Panc1 (cell line): ENCODE measurements at regions not wholly inside any gene's neighbourhood (a gene's known extent, or its start where the extent isn't known, plus 50 kb on each side); places are given as distances from the start of the nearest gene placed in this dataset.

Experiments
- ATAC-seq: fragments of 200-7000 bp; cut with Tn5 transposase; 2 replicates; pipeline ENCODE4 v1.9.1; 2020; ENCODE audit warnings: mild to moderate bottlenecking, moderate library complexity
- BruUV-seq: library from RNA; stranded (reverse); fragments of 400-500 nt; replicated peaks from 2 replicates; lab custom pipeline; 2021; lab: Mats Ljungman, UMichigan
- CTCF ChIA-PET: fragments of 300-600 bp; sonication (Branson Sonifier 250); formaldehyde crosslinking; loops from one replicate; lab custom pipeline; 2022; ENCODE audit warnings: antibody characterized with exemption; lab: Charles Lee
- POLR2A ChIA-PET: fragments of 300-600 bp; sonication (Branson Sonifier 250); formaldehyde crosslinking; loops from one replicate; lab custom pipeline; 2022; ENCODE audit warnings: antibody characterized with exemption; lab: Charles Lee
- DNase-seq: peaks from one replicate; pipeline ENCODE4 v3.0.0-alpha.2; 2010; ENCODE audit warnings: low read depth, low spot score
- H3K27ac ChIP-seq: 2 replicates; pipeline ENCODE4 v1.5.1; 2011; ENCODE audit warnings: mild to moderate bottlenecking, low read length, inconsistent platforms
- H3K27me3 ChIP-seq: fragments of 200-500 bp; sonication (Bioruptor generic); 2 replicates; pipeline ENCODE4 v1.6.0; 2014; ENCODE audit warnings: low read length, inconsistent platforms; ENCODE audit not compliant: control insufficient read depth, insufficient read depth
- H3K36me3 ChIP-seq: fragments of 200-500 bp; sonication (Bioruptor generic); 2 replicates; pipeline ENCODE4 v1.5.1; 2014; ENCODE audit warnings: inconsistent platforms, mild to moderate bottlenecking, low read length, moderate library complexity; ENCODE audit not compliant: control insufficient read depth, insufficient read depth
- H3K4me1 ChIP-seq: 2 replicates; pipeline ENCODE4 v1.5.1; 2011; ENCODE audit warnings: inconsistent platforms, mild to moderate bottlenecking, low read length, moderate library complexity; ENCODE audit not compliant: control insufficient read depth, insufficient read depth
- H3K4me3 ChIP-seq, 2 experiments: 2 replicates each; pipeline ENCODE4 v1.5.1; 2011 to 2012; ENCODE audit warnings: low read depth in 2 of 2, low read length in 2 of 2, mild to moderate bottlenecking in 2 of 2, inconsistent platforms in 1 of 2, moderate library complexity in 1 of 2
- H3K9me3 ChIP-seq: fragments of 200-500 bp; sonication (Bioruptor generic); 2 replicates; pipeline ENCODE4 v1.5.1; 2014; ENCODE audit warnings: low read depth, mild to moderate bottlenecking, inconsistent platforms, low read length, moderate library complexity; ENCODE audit not compliant: control insufficient read depth, insufficient read depth
- CTCF ChIP-seq: fragments of 450-650 bp; IDR thresholded peaks from 2 replicates; pipeline ENCODE4 v1.5.1; 2017; ENCODE audit warnings: mild to moderate bottlenecking
- POLR2AphosphoS5 ChIP-seq: IDR thresholded peaks from 2 replicates; pipeline ENCODE4 v1.6.1; 2012; ENCODE audit warnings: mild to moderate bottlenecking, low read depth, low read length, moderate library complexity
- REST ChIP-seq, 2 experiments: IDR thresholded peaks; 2 replicates each; pipeline ENCODE4 v1.6.1; 2011 to 2012; ENCODE audit warnings: low read depth in 2 of 2, control low read depth in 1 of 2, low read length in 1 of 2, mild to moderate bottlenecking in 1 of 2, moderate library complexity in 1 of 2; ENCODE audit not compliant: insufficient read depth in 1 of 2
- SIN3A ChIP-seq: IDR thresholded peaks from 2 replicates; pipeline ENCODE4 v1.6.1; 2012; ENCODE audit warnings: low read depth, mild to moderate bottlenecking, low read length, moderate library complexity, borderline replicate concordance; ENCODE audit not compliant: insufficient read depth
- TCF7L2 ChIP-seq: IDR thresholded peaks from 2 replicates; pipeline ENCODE4 v1.6.1; 2011; ENCODE audit warnings: mild to moderate bottlenecking, low read depth, low read length, inconsistent platforms
- in situ Hi-C: cut with HindIII; loops from 2 replicates; pipeline ENCODE4 v1.10.0; 2016; ENCODE audit warnings: low sequenced_read_pairs, low pct_unique_long_range_greater_than_20kb
- intact Hi-C: fragments of 100-400 bp; cut with micrococcal nuclease; formaldehyde crosslinking; loops from one replicate; pipeline ENCODE4 v1.10.0; 2022; ENCODE audit not compliant: unreplicated experiment

- Histone ChIP-seq H3K4me1 (no peaks in the 10 kb centered on the region), H3K4me3 (no peak overlapping the region), H3K9me3 (no peaks in the 10 kb centered on the region), H3K27me3 (no peaks in the 10 kb centered on the region), H3K27ac (no peak overlapping the region), H3K36me3 (no peaks in the 10 kb centered on the region)
- ChIA-PET CTCF (no interaction called here), POLR2A (no interaction called here)
- TF ChIP-seq CTCF (no peak), POLR2AphosphoS5 (no peak), REST (IDR thresholded peaks at IDR 0.05; ENCODE audit: insufficient read depth in 1 of 2, low read depth in 2 of 2, low read length in 1 of 2) (no peak), TCF7L2 (no peak), SIN3A (no peak)
- intact Hi-C loops (no loop called here), in situ Hi-C loops (no loop called here)
- ATAC-seq (no peak), DNase-seq (no peak)
- BruUV-seq = no TSS peak
These were observed 199.0 kb upstream of the FAR2 start for GRCh38 chr12:28950049-28950448.

- Histone ChIP-seq H3K27me3 (no peaks in the 10 kb centered on the region), H3K4me3 (no peak overlapping the region), H3K4me1 (no peaks in the 10 kb centered on the region), H3K36me3 (no peaks in the 10 kb centered on the region), H3K27ac (no peak overlapping the region), H3K9me3 (no peaks in the 10 kb centered on the region; the same call in 1 of the 2 replicates)
- no TSS peak for BruUV-seq
- DNase-seq = no peak
- no peak for ATAC-seq
- no peak for TF ChIP-seq POLR2AphosphoS5
- TF ChIP-seq REST (IDR thresholded peaks at IDR 0.05; ENCODE audit: insufficient read depth in 1 of 2, low read depth in 2 of 2, low read length in 1 of 2) = no peak
- TF ChIP-seq SIN3A = no peak
- TF ChIP-seq TCF7L2 = no peak
- TF ChIP-seq CTCF = no peak
- in situ Hi-C loops (no loop called here), intact Hi-C loops (no loop called here)
- CTCF ChIA-PET = no interaction called here
- POLR2A ChIA-PET = no interaction called here
These were observed 197.1 kb upstream of the FAR2 start for GRCh38 chr12:28951935-28952334.
